SK-N-DZ (cell line): ENCODE measurements at regions not wholly inside any gene's neighbourhood (a gene's known extent, or its start where the extent isn't known, plus 50 kb on each side); places are given as distances from the start of the nearest gene placed in this dataset.

ENCODE experiments used
- DNase-seq: peaks from one replicate; pipeline ENCODE4 v3.0.0-alpha.2; 2015; ENCODE audit warnings: low spot score
- small RNA-seq, 2 experiments: library from RNA; depleted of rRNA; stranded (forward); fragments of <200 nt; gene quantifications; one replicate each; pipeline ENCODE3, GENCODE V24; 2014

- DNase-seq, result no peak
Observed at GRCh38 chr2:58313926-58314325, 72.8 kb upstream of the FANCL start.

GRCh38 chr2:58308435-58308834 lies 67.3 kb upstream of the FANCL start:
- DNase-seq, result no peak

- no peak for DNase-seq
Observed at GRCh38 chr2:58304843-58305242, 63.7 kb upstream of the FANCL start.

- DNase-seq, result no peak
Observed at GRCh38 chr2:58299123-58299522, 58.0 kb upstream of the FANCL start.

- no peak for DNase-seq
Observed at GRCh38 chr2:58293056-58293455, 51.9 kb upstream of the FANCL start.

GRCh38 chr2:58291726-58292438 lies 50.8 kb upstream of the FANCL start:
- DNase-seq, result peak; percentile 86

Small RNA genes lying in the stretch of these regions (small RNA-seq; reads per million reads assigned to genes)
- gene AC007179.3 (0 reads per million in 2 experiments), gene MIR4432 (0 reads per million in 2 experiments), gene RNA5SP94 (0 reads per million in 2 experiments), gene RNU1-32P (0.18 to 0.22 reads per million in 2 experiments), gene RNU6-508P (0 reads per million in 2 experiments)
